NT2/D1 (cell line): ENCODE measurements at regions not wholly inside any gene's neighbourhood (a gene's known extent, or its start where the extent isn't known, plus 50 kb on each side); places are given as distances from the start of the nearest gene placed in this dataset.

ENCODE experiments used
- DNase-seq: peaks from one replicate; pipeline ENCODE4 v3.0.0-alpha.2; 2011; ENCODE audit warnings: low read depth, low spot score
- H3K27me3 ChIP-seq: 2 replicates; pipeline ENCODE4 v1.6.0; 2011; ENCODE audit warnings: mild to moderate bottlenecking; ENCODE audit not compliant: insufficient read length, insufficient read depth
- H3K36me3 ChIP-seq: 2 replicates; pipeline ENCODE4 v1.6.1; 2011; ENCODE audit warnings: mild to moderate bottlenecking, low read length, mixed read lengths; ENCODE audit not compliant: insufficient read depth, insufficient read length
- H3K4me1 ChIP-seq: 2 replicates; pipeline ENCODE4 v1.5.1; 2011; ENCODE audit not compliant: insufficient read depth, insufficient read length
- H3K4me3 ChIP-seq: 2 replicates; pipeline ENCODE4 v1.5.1; 2011; ENCODE audit warnings: low read depth; ENCODE audit not compliant: insufficient read length
- H3K9ac ChIP-seq: 2 replicates; pipeline ENCODE4 v1.6.0; 2011; ENCODE audit warnings: low read depth; ENCODE audit not compliant: insufficient read length
- H3K9me3 ChIP-seq: 2 replicates; pipeline ENCODE4 v1.5.1; 2011; ENCODE audit warnings: mild to moderate bottlenecking, low read length; ENCODE audit not compliant: insufficient read depth
- SUZ12 ChIP-seq: IDR thresholded peaks from 2 replicates; pipeline ENCODE4 v1.6.1; 2011; ENCODE audit not compliant: insufficient read length, insufficient read depth; ENCODE audit errors: extremely low read depth
- YY1 ChIP-seq: IDR thresholded peaks from 2 replicates; pipeline ENCODE4 v1.6.1; 2011; ENCODE audit not compliant: insufficient read length, insufficient read depth
- ZNF274 ChIP-seq: IDR thresholded peaks from 2 replicates; pipeline ENCODE4 v1.6.1; 2011; ENCODE audit warnings: mild to moderate bottlenecking, low read depth, low read length

DNA sequence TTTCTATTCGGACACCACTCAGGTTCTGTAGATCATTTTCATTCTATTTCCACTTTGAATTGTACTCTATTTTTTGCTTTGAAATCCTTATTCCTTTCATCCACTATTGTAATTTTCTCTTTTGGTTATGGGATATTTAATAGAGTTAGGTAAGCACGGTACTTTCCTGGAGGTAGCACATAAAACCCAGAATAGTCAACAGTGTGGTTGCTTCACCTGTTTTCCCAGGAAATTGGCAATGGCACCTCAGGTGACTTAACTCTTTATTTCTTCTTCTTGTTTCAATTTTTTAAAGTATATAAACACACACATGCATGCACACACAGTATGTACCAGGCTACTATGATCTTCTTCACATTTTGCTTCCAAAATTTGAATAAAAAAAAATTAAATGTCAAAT is 682.0 kb upstream of the TMEFF2 start:
- no peak for TF ChIP-seq YY1
- no peak for TF ChIP-seq ZNF274
- no peak for TF ChIP-seq SUZ12
- Histone ChIP-seq H3K9me3 (no peaks in the 10 kb centered on the region), H3K27me3 (no peaks in the 10 kb centered on the region)

DNA sequence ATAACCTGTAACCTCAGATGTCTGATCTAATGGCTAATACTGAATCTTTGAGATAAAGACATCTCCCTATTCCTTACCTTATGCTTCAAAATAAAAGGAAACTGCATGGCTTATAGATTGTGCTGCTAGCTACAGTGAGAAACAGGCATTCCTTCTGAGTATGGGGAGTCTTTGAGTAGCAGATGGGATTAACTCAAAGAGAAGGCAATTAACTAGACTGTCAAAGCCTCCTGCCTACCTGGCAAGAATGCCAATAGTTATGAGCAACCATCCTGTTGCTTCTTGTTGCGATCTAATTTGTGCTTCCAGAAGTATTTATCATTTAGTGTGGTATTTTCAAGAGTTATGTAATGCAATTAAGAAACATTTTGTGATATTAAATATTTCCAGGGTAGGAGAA is 660.0 kb upstream of the TMEFF2 start:
- H3K27me3 ChIP-seq: no peaks in the 10 kb centered on the region
- H3K4me1 ChIP-seq: no peaks in the 10 kb centered on the region
- H3K36me3 ChIP-seq: no peaks in the 10 kb centered on the region
- H3K4me3 ChIP-seq: no peak overlapping the region
- no peaks in the 10 kb centered on the region for H3K9me3 ChIP-seq
- TF ChIP-seq ZNF274 (no peak), SUZ12 (no peak), YY1 (no peak)
- DNase-seq: no peak
- H3K9ac ChIP-seq: no peak overlapping the region

More for the DNA sequence above, 682.0 kb upstream of the TMEFF2 start:
- Histone ChIP-seq H3K4me3 (no peak overlapping the region), H3K4me1 (no peaks in the 10 kb centered on the region), H3K9ac (no peak overlapping the region), H3K36me3 (no peaks in the 10 kb centered on the region)
- no peak for DNase-seq

DNA sequence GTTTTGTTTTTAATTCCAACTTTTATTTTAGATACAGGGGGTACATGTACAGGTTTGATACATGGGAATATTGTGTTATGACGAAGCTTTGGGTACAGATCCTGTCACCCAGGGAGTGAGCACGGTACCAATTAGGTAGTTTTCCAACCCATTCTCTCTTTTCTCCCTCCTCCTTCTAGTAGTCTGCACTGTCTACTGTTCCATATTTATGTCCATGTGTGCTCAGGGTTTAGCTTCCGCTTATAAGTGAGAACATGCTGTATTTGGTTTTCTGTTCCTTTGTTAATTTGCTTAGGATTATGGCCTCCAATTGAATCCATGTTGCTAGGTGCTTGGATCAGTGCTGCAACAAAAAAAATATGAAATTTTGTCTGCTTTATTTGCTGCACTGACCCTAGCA is 659.3 kb upstream of the TMEFF2 start:
- Histone ChIP-seq H3K9ac (no peak overlapping the region), H3K4me3 (no peak overlapping the region), H3K4me1 (no peaks in the 10 kb centered on the region), H3K9me3 (no peaks in the 10 kb centered on the region), H3K27me3 (no peaks in the 10 kb centered on the region), H3K36me3 (no peaks in the 10 kb centered on the region)
- no peak for DNase-seq
- no peak for TF ChIP-seq SUZ12
- TF ChIP-seq ZNF274: no peak
- no peak for TF ChIP-seq YY1

DNA sequence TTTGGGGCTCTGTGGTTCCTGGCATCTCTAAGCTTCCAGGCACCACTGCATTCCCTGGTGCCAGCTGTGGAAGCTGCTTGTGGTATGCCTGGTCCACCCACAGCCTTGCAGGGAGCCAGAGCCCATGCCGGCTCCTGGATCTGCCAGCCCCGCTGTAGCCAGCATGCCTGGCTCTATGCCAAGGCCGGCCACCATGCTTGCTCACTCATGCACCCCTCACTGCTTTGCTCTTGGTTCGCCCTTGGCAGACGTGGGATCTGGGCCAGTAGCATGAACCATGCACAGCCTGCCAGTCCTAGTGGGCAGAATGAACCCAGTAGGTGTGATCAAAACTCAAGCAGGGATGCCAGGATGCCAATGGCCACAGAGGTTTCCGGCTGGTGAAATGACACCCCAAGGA is 634.2 kb upstream of the TMEFF2 start:
- Histone ChIP-seq H3K4me3 (no peak overlapping the region), H3K4me1 (no peaks in the 10 kb centered on the region), H3K36me3 (no peaks in the 10 kb centered on the region), H3K27me3 (no peaks in the 10 kb centered on the region), H3K9ac (no peak overlapping the region), H3K9me3 (no peaks in the 10 kb centered on the region)
- no peak for DNase-seq
- TF ChIP-seq SUZ12 (no peak), ZNF274 (no peak), YY1 (no peak)

DNA sequence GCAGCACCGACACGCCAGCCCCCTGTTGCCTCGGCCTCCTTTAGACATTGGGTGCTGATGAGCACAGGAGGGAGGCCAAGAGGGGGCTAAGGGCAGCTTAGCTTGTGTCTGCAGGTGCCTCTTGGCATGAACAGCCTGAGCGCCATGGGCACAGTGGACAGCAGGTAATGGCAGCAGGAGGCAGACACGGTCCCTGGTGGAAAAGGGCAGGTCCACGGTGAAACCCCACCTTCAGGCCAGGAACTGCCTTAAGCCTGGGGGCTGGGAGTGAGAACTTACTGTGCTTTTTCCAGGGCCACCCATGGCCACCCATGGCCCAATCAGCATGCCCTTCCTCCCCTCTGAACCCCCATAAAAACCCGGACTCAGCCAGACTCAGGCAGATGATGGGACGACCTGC is 633.4 kb upstream of the TMEFF2 start:
- H3K27me3 ChIP-seq: no peaks in the 10 kb centered on the region
- no peaks in the 10 kb centered on the region for H3K4me1 ChIP-seq
- no peak overlapping the region for H3K4me3 ChIP-seq
- H3K9me3 ChIP-seq: no peaks in the 10 kb centered on the region
- TF ChIP-seq ZNF274 (no peak), SUZ12 (no peak), YY1 (no peak)
- H3K9ac ChIP-seq: no peak overlapping the region
- H3K36me3 ChIP-seq: no peaks in the 10 kb centered on the region
- no peak for DNase-seq

DNA sequence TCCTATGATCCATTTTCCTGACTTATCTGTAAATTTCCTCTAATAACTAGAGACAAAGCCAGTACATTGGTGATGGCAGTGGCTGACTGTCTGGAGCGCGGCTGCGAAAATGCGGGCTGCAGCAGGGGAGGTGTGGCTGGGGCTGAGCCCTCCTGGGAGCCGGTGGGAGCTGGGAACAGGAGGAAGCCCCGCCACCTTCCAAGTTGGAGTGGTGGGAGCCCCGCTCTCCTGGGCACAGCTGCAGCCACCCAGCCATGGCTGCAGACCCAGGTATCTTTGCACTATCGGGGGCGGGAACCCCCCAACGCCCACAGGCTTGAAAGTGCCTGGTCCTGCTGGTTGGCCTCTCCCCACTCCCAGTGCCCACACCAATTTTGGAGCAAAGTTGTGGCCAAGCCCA is 633.0 kb upstream of the TMEFF2 start:
- Histone ChIP-seq H3K4me3 (no peak overlapping the region), H3K36me3 (no peaks in the 10 kb centered on the region), H3K9ac (no peak overlapping the region), H3K27me3 (no peaks in the 10 kb centered on the region), H3K4me1 (no peaks in the 10 kb centered on the region), H3K9me3 (no peaks in the 10 kb centered on the region)
- no peak for DNase-seq
- TF ChIP-seq SUZ12 (no peak), YY1 (no peak), ZNF274 (no peak)

DNA sequence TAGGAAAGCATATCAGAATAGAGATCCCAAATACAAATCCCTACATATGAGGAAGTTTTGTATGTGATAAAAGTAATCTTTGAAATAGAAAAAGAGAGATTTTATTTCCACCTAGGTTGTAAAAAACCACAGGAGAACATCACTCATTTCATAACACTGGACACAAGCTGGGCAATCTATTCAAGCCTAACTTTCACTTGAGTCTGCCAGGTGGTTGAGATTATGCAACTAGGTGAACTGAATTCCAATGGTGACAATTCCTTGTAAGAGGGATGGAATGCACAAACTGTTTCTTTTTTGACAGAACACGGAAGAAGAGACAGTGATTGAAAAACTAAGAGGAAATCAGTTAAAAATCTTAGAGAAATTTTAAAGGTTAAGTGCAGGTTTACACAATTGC is 619.6 kb upstream of the TMEFF2 start:
- Histone ChIP-seq H3K36me3 (no peaks in the 10 kb centered on the region), H3K9me3 (no peaks in the 10 kb centered on the region), H3K4me1 (no peaks in the 10 kb centered on the region), H3K4me3 (no peak overlapping the region), H3K9ac (no peak overlapping the region), H3K27me3 (no peaks in the 10 kb centered on the region)
- no peak for TF ChIP-seq ZNF274
- no peak for TF ChIP-seq YY1
- TF ChIP-seq SUZ12: no peak
- no peak for DNase-seq

DNA sequence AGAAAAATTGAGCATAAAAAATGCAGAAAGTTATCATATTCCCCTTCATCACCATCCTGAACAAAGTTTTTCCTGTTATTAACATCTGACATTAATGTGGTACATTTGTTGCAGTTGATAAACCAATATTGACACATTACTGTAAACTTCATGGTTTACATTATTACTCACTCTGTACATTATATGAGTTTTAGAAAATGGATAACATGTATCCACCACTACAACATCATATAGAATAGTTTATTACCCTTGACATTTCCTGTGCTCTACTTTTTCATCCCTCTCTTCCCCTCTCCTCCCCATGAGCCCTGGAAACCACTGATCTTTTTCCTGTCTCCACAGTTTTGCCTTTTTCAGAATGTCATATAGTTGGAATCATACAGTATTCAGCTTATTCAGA is 618.6 kb upstream of the TMEFF2 start:
- DNase-seq: no peak
- peaks cover 4% of the 10 kb centered on the region; the same call in 1 of the 2 replicates for H3K9me3 ChIP-seq
- H3K9ac ChIP-seq: no peak overlapping the region
- H3K27me3 ChIP-seq: no peaks in the 10 kb centered on the region
- no peaks in the 10 kb centered on the region for H3K4me1 ChIP-seq
- H3K36me3 ChIP-seq: no peaks in the 10 kb centered on the region
- TF ChIP-seq YY1 (no peak), SUZ12 (no peak), ZNF274 (no peak)
- no peak overlapping the region for H3K4me3 ChIP-seq
